ENCODE measurements at regions not wholly inside any gene's neighbourhood (a gene's known extent, or its start where the extent isn't known, plus 50 kb on each side); places are given as distances from the start of the nearest gene placed in this dataset.

DNA sequence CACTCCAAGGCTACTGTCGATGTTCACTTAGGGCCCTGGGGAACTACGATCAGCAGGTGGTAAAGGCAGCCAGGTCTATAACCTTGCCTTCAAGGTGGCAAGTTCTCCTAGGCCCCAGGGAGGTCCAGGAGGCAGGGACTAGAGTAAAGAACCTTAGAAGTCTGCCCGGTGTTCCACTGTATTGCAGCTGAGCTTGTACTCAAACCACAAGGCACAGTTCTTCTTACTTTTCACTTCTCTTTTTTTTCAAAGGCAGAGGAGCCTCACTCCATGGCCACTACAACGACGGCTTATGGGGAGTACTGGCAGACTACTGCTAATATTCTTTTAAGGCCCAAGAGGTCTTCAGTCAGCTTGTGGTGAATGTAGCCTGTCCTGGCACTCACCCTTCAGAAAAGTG is 78.8 kb upstream of the GPR174 start:
- Histone ChIP-seq H3F3A (ENCODE audit: low read length, unreplicated experiment) (no peaks in the 10 kb centered on the region), H3K27ac (ENCODE audit: low read length) (no peak overlapping the region), H3K4me1 (ENCODE audit: insufficient read depth, low read length) (no peaks in the 10 kb centered on the region), H3K36me3 (ENCODE audit: low read depth, low read length) (no peaks in the 10 kb centered on the region), H3K4me2 (ENCODE audit: low read length) (no peak overlapping the region), H3K79me2 (ENCODE audit: low read length) (no peaks in the 10 kb centered on the region), H2AFZ (ENCODE audit: low read length) (no peak overlapping the region), H4K20me1 (ENCODE audit: low read length) (no peaks in the 10 kb centered on the region), H3K9ac (ENCODE audit: low read length) (no peak overlapping the region), H3K9me3 (ENCODE audit: low read length) (no peaks in the 10 kb centered on the region), H3K9me2 (replicated peaks; ENCODE audit: low read length) (no peaks in the 10 kb centered on the region), H3K4me3 (ENCODE audit: low read length) (no peak overlapping the region), H3K27me3 (ENCODE audit: low read length) (no peaks in the 10 kb centered on the region)
- ChIA-PET POLR2A (ENCODE audit: unreplicated experiment) (no interaction called here), CTCF (no interaction called here)
- intact Hi-C loops (cut with micrococcal nuclease): no loop called here
- TF ChIP-seq EZH2 (IDR thresholded peaks at IDR 0.05; ENCODE audit: low read length, unreplicated experiment) (no peak), EZH2phosphoT487 (IDR thresholded peaks at IDR 0.05; ENCODE audit: borderline replicate concordance, low read length) (no peak)
- TF ChIP-seq, protein P1, sequence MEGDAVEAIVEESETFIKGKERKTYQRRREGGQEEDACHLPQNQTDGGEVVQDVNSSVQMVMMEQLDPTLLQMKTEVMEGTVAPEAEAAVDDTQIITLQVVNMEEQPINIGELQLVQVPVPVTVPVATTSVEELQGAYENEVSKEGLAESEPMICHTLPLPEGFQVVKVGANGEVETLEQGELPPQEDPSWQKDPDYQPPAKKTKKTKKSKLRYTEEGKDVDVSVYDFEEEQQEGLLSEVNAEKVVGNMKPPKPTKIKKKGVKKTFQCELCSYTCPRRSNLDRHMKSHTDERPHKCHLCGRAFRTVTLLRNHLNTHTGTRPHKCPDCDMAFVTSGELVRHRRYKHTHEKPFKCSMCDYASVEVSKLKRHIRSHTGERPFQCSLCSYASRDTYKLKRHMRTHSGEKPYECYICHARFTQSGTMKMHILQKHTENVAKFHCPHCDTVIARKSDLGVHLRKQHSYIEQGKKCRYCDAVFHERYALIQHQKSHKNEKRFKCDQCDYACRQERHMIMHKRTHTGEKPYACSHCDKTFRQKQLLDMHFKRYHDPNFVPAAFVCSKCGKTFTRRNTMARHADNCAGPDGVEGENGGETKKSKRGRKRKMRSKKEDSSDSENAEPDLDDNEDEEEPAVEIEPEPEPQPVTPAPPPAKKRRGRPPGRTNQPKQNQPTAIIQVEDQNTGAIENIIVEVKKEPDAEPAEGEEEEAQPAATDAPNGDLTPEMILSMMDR (conservative IDR thresholded peaks at IDR 0.05; ENCODE audit: low read depth, low read length): no peak
- ATAC-seq (no peak), DNase-seq (no peak)
- no TSS peak for BruUV-seq (replicated peaks)

DNA sequence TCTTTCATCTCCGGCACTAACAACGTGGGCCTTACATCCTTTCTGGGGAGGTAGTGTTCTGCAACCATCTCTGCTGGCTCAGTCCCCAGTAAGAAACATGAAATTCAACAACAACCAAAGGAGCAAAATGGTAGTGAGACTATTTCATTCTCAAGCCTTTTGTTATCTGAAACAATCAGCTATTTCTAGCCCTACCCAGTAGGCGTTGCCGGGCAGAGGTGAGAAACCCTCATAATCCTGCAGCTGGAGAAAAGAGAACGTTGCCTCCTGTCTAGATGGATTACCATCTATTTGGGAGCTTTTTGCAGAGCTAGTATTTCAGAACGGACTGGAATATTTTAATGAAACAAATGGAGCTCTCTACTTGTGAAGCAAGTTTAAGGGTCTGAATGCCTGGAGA is 66.4 kb upstream of the GPR174 start:
- H3K4me1 ChIP-seq (ENCODE audit: insufficient read depth, low read length): no peaks in the 10 kb centered on the region
- H3K9me3 ChIP-seq (ENCODE audit: low read length): no peaks in the 10 kb centered on the region
- no peak overlapping the region for H3K9ac ChIP-seq (ENCODE audit: low read length)
- H3K79me2 ChIP-seq (ENCODE audit: low read length): no peaks in the 10 kb centered on the region
- H4K20me1 ChIP-seq (ENCODE audit: low read length): no peaks in the 10 kb centered on the region
- H3F3A ChIP-seq (ENCODE audit: low read length, unreplicated experiment): no peaks in the 10 kb centered on the region
- H3K27ac ChIP-seq (ENCODE audit: low read length): no peak overlapping the region
- no peak overlapping the region for H3K4me2 ChIP-seq (ENCODE audit: low read length)
- ChIA-PET CTCF (no interaction called here), POLR2A (ENCODE audit: unreplicated experiment) (no interaction called here)
- no peak overlapping the region for H3K4me3 ChIP-seq (ENCODE audit: low read length)
- intact Hi-C loops (cut with micrococcal nuclease): no loop called here
- H2AFZ ChIP-seq (ENCODE audit: low read length): no peak overlapping the region
- DNase-seq (peak; percentile 2), ATAC-seq (no peak)
- H3K36me3 ChIP-seq (ENCODE audit: low read depth, low read length): no peaks in the 10 kb centered on the region
- BruUV-seq (replicated peaks): no TSS peak
- TF ChIP-seq, protein P1 (conservative IDR thresholded peaks at IDR 0.05; ENCODE audit: low read depth, low read length): no peak
- TF ChIP-seq EZH2 (IDR thresholded peaks at IDR 0.05; ENCODE audit: low read length, unreplicated experiment) (no peak), EZH2phosphoT487 (IDR thresholded peaks at IDR 0.05; ENCODE audit: borderline replicate concordance, low read length) (no peak)
- H3K27me3 ChIP-seq (ENCODE audit: low read length): no peaks in the 10 kb centered on the region; the same call in 1 of the 2 replicates
- no peaks in the 10 kb centered on the region for H3K9me2 ChIP-seq (replicated peaks; ENCODE audit: low read length)

DNA sequence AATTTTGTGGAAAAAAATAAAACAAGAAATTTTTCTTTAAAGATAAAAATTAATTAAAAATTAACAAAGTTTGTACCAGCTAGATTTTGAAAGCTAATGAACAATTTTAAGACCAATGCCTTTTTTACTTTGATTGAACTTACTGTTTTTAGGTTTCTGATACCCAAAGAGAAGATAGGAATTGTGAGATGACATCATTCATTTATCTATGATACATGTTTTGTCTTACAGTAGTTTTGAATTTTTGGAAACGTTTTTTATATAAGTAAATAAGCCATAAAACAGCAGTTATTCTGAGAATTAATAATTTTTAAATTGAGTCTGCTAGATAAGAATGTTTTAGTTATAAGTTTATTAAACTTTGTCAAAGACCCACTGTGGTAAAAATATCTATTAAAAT is 65.0 kb upstream of the GPR174 start:
- Histone ChIP-seq H3K4me1 (ENCODE audit: insufficient read depth, low read length) (no peaks in the 10 kb centered on the region), H3K79me2 (ENCODE audit: low read length) (no peaks in the 10 kb centered on the region), H2AFZ (ENCODE audit: low read length) (no peak overlapping the region), H4K20me1 (ENCODE audit: low read length) (no peaks in the 10 kb centered on the region), H3K4me3 (ENCODE audit: low read length) (no peak overlapping the region), H3K27me3 (ENCODE audit: low read length) (no peaks in the 10 kb centered on the region; the same call in 1 of the 2 replicates), H3K9me2 (replicated peaks; ENCODE audit: low read length) (no peaks in the 10 kb centered on the region), H3K9me3 (ENCODE audit: low read length) (no peaks in the 10 kb centered on the region), H3K27ac (ENCODE audit: low read length) (no peak overlapping the region), H3K4me2 (ENCODE audit: low read length) (no peak overlapping the region), H3K36me3 (ENCODE audit: low read depth, low read length) (no peaks in the 10 kb centered on the region), H3F3A (ENCODE audit: low read length, unreplicated experiment) (no peaks in the 10 kb centered on the region), H3K9ac (ENCODE audit: low read length) (no peak overlapping the region)
- intact Hi-C loops (cut with micrococcal nuclease): no loop called here
- ChIA-PET CTCF (no interaction called here), POLR2A (ENCODE audit: unreplicated experiment) (no interaction called here)
- no peak for ATAC-seq
- no TSS peak for BruUV-seq (replicated peaks)
- no peak for DNase-seq
- TF ChIP-seq EZH2phosphoT487 (IDR thresholded peaks at IDR 0.05; ENCODE audit: borderline replicate concordance, low read length) (no peak), EZH2 (IDR thresholded peaks at IDR 0.05; ENCODE audit: low read length, unreplicated experiment) (no peak)
- TF ChIP-seq, protein P1 (conservative IDR thresholded peaks at IDR 0.05; ENCODE audit: low read depth, low read length): no peak

All from PC-3 (cell line).